Activated naive CD4-positive, alpha-beta T cell treated with anti-CD3 and anti-CD28 coated beads for 36 hours (primary cell): ENCODE measurements at regions not wholly inside any gene's neighbourhood (a gene's known extent, or its start where the extent isn't known, plus 50 kb on each side); places are given as distances from the start of the nearest gene placed in this dataset.

Experiments
- CTCF ChIA-PET: fragments of 350-600 bp; sonication (Branson Sonifier 250); formaldehyde crosslinking; loops from one replicate; lab custom pipeline; 2021; ENCODE audit warnings: antibody characterized with exemption; lab: Charles Lee
- DNase-seq: peaks from one replicate; pipeline ENCODE4 v3.0.0-alpha.2; 2020
- H3K27ac Mint-ChIP-seq: one replicate; pipeline ENCODE4 v1.8.0; 2021; ENCODE audit warnings: mild to moderate bottlenecking, mixed read lengths
- H3K27me3 Mint-ChIP-seq: one replicate; pipeline ENCODE4 v1.8.0; 2021; ENCODE audit warnings: low read depth, mixed read lengths
- H3K36me3 Mint-ChIP-seq: one replicate; pipeline ENCODE4 v1.8.0; 2021; ENCODE audit warnings: low read depth, mixed read lengths
- H3K4me1 Mint-ChIP-seq: one replicate; pipeline ENCODE4 v1.8.0; 2021; ENCODE audit warnings: low read depth, mixed read lengths
- H3K4me3 Mint-ChIP-seq: one replicate; pipeline ENCODE4 v1.8.0; 2021; ENCODE audit warnings: mild to moderate bottlenecking, moderate library complexity, mixed read lengths
- H3K9me3 Mint-ChIP-seq: one replicate; pipeline ENCODE4 v1.8.0; 2021; ENCODE audit warnings: mixed read lengths
- intact Hi-C: fragments of 100-400 bp; cut with micrococcal nuclease; formaldehyde crosslinking; loops from one replicate; pipeline ENCODE4 v1.15.1; 2023

DNA sequence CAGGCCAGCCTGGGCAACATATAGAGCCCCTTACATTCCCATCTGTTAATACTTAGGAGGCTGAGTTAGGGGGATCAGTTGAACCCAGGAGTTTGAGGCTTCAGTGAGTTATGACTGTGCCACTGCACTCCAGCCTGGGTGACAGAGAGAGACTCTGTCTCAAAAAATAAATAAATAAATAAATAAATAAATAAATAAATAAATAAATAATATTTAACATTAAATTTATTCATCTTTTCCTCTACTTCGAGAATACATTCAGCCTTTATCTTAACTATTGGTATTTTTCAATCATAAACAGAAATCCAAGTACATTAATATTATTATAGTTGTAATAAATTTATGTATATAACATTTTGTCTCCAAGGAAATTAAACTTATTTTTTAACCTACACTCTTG lies 1227.7 kb upstream of the GJE1 start:
- Mint-ChIP-seq H3K9me3 (peaks cover 4% of the 10 kb centered on the region), H3K4me1 (no peaks in the 10 kb centered on the region), H3K27me3 (peaks cover 4% of the 10 kb centered on the region), H3K27ac (no peak overlapping the region), H3K4me3 (no peak overlapping the region), H3K36me3 (no peaks in the 10 kb centered on the region)
- intact Hi-C loops: no loop called here
- CTCF ChIA-PET: no interaction called here
- DNase-seq: no peak

DNA sequence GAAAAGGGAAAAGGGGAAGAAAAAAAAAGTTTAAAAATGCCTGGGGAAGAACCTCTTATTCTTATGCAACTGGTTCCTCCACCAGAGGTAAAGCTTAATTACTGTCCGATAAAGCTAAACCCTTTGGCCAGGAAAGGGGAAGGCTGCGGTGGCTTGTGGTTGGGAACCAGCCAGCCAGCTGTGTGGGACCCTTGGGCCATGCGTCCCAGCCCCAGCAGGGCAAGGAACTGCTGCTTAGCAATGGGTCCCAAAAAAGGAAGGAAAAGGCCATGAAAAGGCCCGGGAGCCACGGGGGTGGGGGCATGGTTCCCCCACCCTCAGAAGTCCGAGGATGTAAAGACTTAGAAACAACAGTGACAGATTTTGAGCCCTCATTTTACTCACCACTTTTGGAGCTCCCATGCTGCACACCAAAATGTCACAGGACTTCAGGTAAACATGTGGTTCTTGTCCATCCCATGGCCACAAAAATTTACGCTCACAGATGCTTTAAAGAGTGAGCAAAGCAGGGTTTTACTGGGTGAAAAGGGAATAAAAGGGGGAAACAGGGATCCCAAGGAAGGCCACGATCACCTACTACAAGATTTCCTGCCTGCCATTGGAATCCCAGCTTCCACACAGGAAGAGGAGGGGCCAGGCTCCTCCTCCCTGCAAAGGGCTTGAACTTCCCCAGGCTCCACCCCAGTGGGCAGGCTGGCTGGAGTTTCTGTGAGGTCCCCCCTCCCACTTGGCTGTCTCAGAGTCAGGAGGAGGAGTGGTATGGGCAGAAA lies 1234.7 kb upstream of the GJE1 start:
- H3K27ac Mint-ChIP-seq: no peak overlapping the region
- no peaks in the 10 kb centered on the region for H3K4me1 Mint-ChIP-seq
- CTCF ChIA-PET: no interaction called here
- H3K4me3 Mint-ChIP-seq: no peak overlapping the region
- intact Hi-C loops: no loop called here
- peaks cover 1% of the 10 kb centered on the region for H3K36me3 Mint-ChIP-seq
- no peak for DNase-seq
- H3K9me3 Mint-ChIP-seq: peaks cover 6% of the 10 kb centered on the region
- peaks cover 9% of the 10 kb centered on the region for H3K27me3 Mint-ChIP-seq

DNA sequence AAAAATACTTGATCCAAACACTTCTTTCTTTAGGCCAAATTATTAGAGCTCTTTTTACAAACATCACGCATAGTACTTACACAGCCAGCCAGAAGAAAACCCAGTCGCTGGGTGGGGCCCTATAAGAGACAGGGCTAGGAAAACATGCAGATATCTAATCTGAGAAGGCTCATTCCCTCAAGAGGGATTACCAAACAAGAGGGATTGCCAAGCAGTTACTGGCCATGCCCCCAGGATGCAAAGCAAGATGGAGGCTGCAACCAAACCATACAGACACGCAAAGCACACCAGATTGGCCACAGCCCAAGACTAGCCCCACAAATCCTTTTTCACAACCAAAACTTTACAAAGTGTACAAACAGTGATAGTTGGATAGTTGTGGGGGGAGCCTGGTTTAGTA lies 1235.4 kb upstream of the GJE1 start:
- no peak for DNase-seq
- Mint-ChIP-seq H3K27ac (no peak overlapping the region), H3K36me3 (peaks cover 1% of the 10 kb centered on the region), H3K9me3 (peaks cover 6% of the 10 kb centered on the region), H3K4me1 (no peaks in the 10 kb centered on the region), H3K4me3 (no peak overlapping the region), H3K27me3 (peaks cover 12% of the 10 kb centered on the region)
- CTCF ChIA-PET: no interaction called here
- intact Hi-C loops: no loop called here

DNA sequence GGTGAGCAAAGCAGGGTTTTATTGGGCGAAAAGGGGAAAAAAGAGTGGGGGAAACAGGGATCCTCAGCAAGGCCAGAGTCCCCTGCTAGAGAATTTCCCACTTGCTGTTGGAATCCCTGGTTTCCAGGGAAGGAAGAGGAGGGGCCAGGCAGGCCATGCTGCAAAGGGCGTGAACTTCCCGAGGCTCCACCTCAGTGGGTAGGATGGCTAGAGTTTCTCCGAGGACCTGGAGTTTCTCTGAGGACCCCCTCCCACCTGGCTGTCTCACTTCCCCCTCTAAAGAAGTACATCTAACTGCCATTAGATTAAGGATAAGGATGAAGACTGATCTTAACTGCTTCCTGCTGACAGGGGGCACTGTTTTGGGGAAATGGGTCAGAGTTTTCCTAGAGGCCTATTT lies 1239.3 kb upstream of the GJE1 start:
- Mint-ChIP-seq H3K27ac (no peak overlapping the region), H3K9me3 (peaks cover 1% of the 10 kb centered on the region), H3K36me3 (peaks cover 1% of the 10 kb centered on the region), H3K4me1 (no peaks in the 10 kb centered on the region), H3K27me3 (peaks cover 6% of the 10 kb centered on the region), H3K4me3 (no peak overlapping the region)
- DNase-seq: no peak
- intact Hi-C loops: no loop called here
- CTCF ChIA-PET: no interaction called here

GRCh38 chr6:140879946-140880345 lies 1252.8 kb upstream of the GJE1 start:
- H3K4me1 Mint-ChIP-seq: no peaks in the 10 kb centered on the region
- no peak overlapping the region for H3K27ac Mint-ChIP-seq
- DNase-seq: no peak
- no peaks in the 10 kb centered on the region for H3K9me3 Mint-ChIP-seq
- H3K4me3 Mint-ChIP-seq: no peak overlapping the region
- no peaks in the 10 kb centered on the region for H3K36me3 Mint-ChIP-seq
- intact Hi-C loops: no loop called here
- no peaks in the 10 kb centered on the region for H3K27me3 Mint-ChIP-seq
- CTCF ChIA-PET: no interaction called here

DNA sequence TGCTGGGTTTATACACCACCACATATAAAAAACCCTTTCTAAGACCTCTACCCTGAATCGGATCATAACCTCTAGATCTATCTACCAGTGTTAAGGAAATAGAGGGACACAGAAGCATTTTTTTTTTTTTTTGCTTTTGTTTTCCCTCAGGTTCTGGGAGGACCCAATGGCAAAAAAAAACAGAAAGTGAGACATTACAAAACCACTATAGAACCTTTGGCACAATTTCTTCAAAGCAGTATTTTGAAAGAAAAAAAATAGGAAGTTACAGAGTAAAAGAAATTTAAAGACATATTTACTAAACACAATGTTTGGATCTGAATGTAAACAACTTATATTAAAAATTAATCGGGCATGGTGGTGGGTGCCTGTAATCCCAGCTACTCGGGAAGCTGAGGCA lies 1258.7 kb upstream of the GJE1 start:
- intact Hi-C loops: no loop called here
- Mint-ChIP-seq H3K4me1 (no peaks in the 10 kb centered on the region), H3K4me3 (no peak overlapping the region), H3K36me3 (no peaks in the 10 kb centered on the region), H3K27me3 (peaks cover 2% of the 10 kb centered on the region), H3K9me3 (peaks cover 1% of the 10 kb centered on the region), H3K27ac (no peak overlapping the region)
- CTCF ChIA-PET: no interaction called here
- DNase-seq: no peak

DNA sequence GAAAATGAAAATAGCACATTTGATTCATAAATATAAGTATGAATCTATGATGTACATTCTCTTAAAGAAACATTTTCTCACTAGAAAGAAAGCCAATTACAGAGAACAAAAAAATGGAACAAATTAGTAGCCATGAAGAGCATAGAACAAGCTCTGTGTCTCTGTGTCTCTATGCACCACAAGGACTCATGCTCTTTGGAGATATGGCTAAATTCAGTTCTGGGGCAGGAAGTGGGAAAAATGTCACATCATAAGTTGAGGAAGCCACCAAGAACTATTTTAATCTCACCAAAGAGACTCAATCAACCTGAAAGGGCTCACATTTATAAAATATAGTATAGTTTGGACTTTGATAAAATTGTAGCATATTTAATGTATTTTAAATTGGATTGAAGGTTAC lies 1259.8 kb upstream of the GJE1 start:
- Mint-ChIP-seq H3K4me3 (no peak overlapping the region), H3K36me3 (no peaks in the 10 kb centered on the region), H3K4me1 (no peaks in the 10 kb centered on the region), H3K27me3 (peaks cover 2% of the 10 kb centered on the region), H3K27ac (no peak overlapping the region), H3K9me3 (peaks cover 1% of the 10 kb centered on the region)
- CTCF ChIA-PET: interaction anchor here (0.6 kb wide), 1 partner anchor 46 kb away, joined by 4 read pairs; no protein-coding TSS in a partner anchor
- intact Hi-C loops: no loop called here
- DNase-seq: no peak

DNA sequence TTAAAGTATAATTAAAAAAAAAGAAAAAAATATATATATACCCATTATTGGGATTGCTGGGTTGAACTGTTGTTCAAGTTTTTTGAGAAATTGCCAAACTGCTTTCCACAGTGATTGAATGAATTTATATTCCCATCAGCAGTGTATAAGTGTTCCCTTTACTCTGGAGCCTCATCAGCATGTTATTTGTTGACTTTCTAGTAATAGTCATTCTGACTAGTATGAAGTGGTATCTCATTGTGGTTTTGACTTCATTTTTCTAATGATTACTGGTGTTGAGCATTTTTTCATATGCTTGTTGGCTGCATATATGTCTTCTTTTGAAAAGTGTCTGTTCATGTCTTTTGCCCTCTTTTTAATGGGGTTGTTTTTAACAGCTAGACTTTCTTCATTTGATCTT lies 1260.8 kb upstream of the GJE1 start:
- DNase-seq: no peak
- H3K4me3 Mint-ChIP-seq: no peak overlapping the region
- peaks cover 4% of the 10 kb centered on the region for H3K27me3 Mint-ChIP-seq
- no peaks in the 10 kb centered on the region for H3K4me1 Mint-ChIP-seq
- CTCF ChIA-PET: no interaction called here
- intact Hi-C loops: no loop called here
- H3K27ac Mint-ChIP-seq: no peak overlapping the region
- H3K9me3 Mint-ChIP-seq: peaks cover 1% of the 10 kb centered on the region
- no peaks in the 10 kb centered on the region for H3K36me3 Mint-ChIP-seq

GRCh38 chr6:140867336-140867735 lies 1265.4 kb upstream of the GJE1 start:
- CTCF ChIA-PET: interaction anchor here (0.6 kb wide), 1 partner anchor 912 kb away, joined by 5 read pairs; no protein-coding TSS in a partner anchor
- intact Hi-C loops: no loop called here
- H3K36me3 Mint-ChIP-seq: no peaks in the 10 kb centered on the region

GRCh38 chr6:140858381-140858971 lies 1274.2 kb upstream of the GJE1 start:
- Mint-ChIP-seq H3K27me3 (no peaks in the 10 kb centered on the region), H3K36me3 (no peaks in the 10 kb centered on the region), H3K4me3 (no peak overlapping the region), H3K9me3 (no peaks in the 10 kb centered on the region), H3K27ac (no peak overlapping the region), H3K4me1 (no peaks in the 10 kb centered on the region)
- intact Hi-C loops: no loop called here
- CTCF ChIA-PET: no interaction called here
- no peak for DNase-seq

More at GRCh38 chr6:140867336-140867735, 1265.4 kb upstream of the GJE1 start:
- Mint-ChIP-seq H3K4me3 (no peak overlapping the region), H3K4me1 (no peaks in the 10 kb centered on the region), H3K27ac (no peak overlapping the region), H3K27me3 (peaks cover 4% of the 10 kb centered on the region), H3K9me3 (peaks cover 1% of the 10 kb centered on the region)
- no peak for DNase-seq

DNA sequence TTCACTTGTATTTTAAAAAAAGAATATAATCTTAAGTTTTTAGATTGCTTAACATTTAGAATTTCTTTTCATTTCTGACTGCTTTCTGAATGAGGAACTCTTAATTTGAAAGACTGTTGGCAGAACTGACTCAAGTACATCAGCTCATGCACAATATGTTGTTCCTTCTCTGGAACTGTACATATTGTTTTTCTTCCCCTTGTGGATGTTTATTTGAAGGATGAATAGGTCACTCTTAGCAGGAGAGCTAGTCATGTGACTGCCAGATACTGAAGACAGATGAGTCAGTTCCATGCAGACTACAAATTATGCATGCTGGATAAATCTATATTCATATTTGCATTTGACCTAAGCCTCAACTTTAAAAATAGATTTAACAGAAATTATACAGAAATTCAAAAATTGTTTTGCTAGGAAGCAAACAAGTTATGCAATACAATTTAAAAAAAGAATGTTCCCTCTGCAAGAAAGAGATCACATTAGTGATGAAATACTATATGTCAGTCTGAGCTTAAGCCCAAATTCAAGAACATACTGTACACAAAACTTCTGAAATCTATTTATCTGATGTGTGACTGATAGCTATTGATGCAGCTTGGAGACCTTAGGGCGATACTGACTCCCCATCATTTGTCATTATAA lies 1274.9 kb upstream of the GJE1 start:
- Mint-ChIP-seq H3K27ac (no peak overlapping the region), H3K4me3 (no peak overlapping the region), H3K27me3 (no peaks in the 10 kb centered on the region), H3K9me3 (no peaks in the 10 kb centered on the region), H3K36me3 (no peaks in the 10 kb centered on the region), H3K4me1 (no peaks in the 10 kb centered on the region)
- CTCF ChIA-PET: interaction anchor here (0.6 kb wide), 1 partner anchor 58 kb away, joined by 3 read pairs; no protein-coding TSS in a partner anchor
- intact Hi-C loops: no loop called here
- DNase-seq: no peak

DNA sequence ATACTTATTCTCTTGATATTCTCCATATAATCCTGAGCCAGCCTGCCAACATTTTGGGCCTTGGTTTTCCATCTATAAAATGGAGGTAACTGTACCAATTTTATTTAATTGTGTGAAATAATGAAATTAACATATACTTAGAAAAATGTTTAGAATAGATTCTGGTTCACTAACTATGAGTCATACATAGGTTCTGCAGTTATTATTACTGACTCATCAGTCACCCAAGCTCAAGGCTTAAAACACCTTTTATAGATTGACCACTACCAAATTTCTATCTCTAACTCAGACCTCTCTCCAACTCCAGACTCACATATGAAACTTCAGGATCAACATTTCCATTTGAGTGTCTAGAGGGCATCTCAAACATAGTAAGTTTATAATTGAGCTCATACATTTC lies 1277.2 kb upstream of the GJE1 start:
- intact Hi-C loops: no loop called here
- Mint-ChIP-seq H3K4me3 (no peak overlapping the region), H3K27ac (no peak overlapping the region), H3K36me3 (no peaks in the 10 kb centered on the region), H3K9me3 (no peaks in the 10 kb centered on the region), H3K27me3 (no peaks in the 10 kb centered on the region), H3K4me1 (no peaks in the 10 kb centered on the region)
- CTCF ChIA-PET: no interaction called here
- DNase-seq: no peak

DNA sequence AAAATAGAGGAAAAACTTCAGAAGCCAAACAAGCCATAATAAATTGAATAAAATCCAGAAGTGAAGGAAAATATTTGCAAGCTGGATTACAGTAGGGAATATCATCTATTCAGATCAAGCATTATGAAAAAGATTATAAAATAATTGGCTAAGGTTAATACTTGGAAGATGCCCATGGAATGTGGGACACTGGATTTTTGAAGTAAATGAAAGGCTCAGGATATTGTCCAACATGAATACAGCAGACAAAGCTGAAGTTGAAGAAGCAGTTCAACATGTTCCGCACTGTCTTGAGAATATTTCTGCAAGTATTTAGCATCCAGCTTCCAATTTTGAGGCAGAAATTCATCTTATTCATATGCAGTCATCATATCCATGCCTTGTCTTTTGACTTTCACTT lies 1278.4 kb upstream of the GJE1 start:
- Mint-ChIP-seq H3K4me1 (no peaks in the 10 kb centered on the region), H3K4me3 (no peak overlapping the region), H3K27me3 (no peaks in the 10 kb centered on the region), H3K36me3 (no peaks in the 10 kb centered on the region), H3K9me3 (no peaks in the 10 kb centered on the region), H3K27ac (no peak overlapping the region)
- DNase-seq: no peak
- intact Hi-C loops: no loop called here
- CTCF ChIA-PET: no interaction called here
